Small intestine (tissue), 7 donors: ENCODE measurements at regions not wholly inside any gene's neighbourhood (a gene's known extent, or its start where the extent isn't known, plus 50 kb on each side); places are given as distances from the start of the nearest gene placed in this dataset.

ENCODE experiments used
- DNase-seq, 2 donors: peaks; one replicate each; pipeline versions ENCODE4 v3.0.0 to v3.0.0-alpha.2; 2013
- FAIRE-seq: peaks from 2 replicates; lab custom pipeline; 2012; peaks lifted over from hg19 to GRCh38; lab: Jason Lieb, UNC
- H3K27ac ChIP-seq, 3 donors: one replicate each; pipeline ENCODE4 v1.5.1; 2013; ENCODE audit warnings: low read length in 2 of 3, mild to moderate bottlenecking in 2 of 3, control low read depth in 1 of 3, inconsistent platforms in 1 of 3, low read depth in 1 of 3, moderate library complexity in 1 of 3
- H3K27me3 ChIP-seq, 3 donors: one replicate each; pipeline ENCODE4 v1.6.1; 2013; ENCODE audit warnings: low read length in 3 of 3, inconsistent platforms in 1 of 3; ENCODE audit not compliant: control insufficient read depth in 3 of 3, insufficient read depth in 3 of 3
- H3K36me3 ChIP-seq, 3 donors: one replicate each; pipeline ENCODE4 v1.6.1; 2013; ENCODE audit warnings: low read length in 3 of 3, inconsistent platforms in 1 of 3, low read depth in 1 of 3, mild to moderate bottlenecking in 1 of 3, moderate library complexity in 1 of 3; ENCODE audit not compliant: control insufficient read depth in 3 of 3, insufficient read depth in 2 of 3
- H3K4me1 ChIP-seq, 3 donors: one replicate each; pipeline ENCODE4 v1.6.1; 2013; ENCODE audit warnings: low read length in 2 of 3, inconsistent platforms in 1 of 3, low read depth in 1 of 3, mild to moderate bottlenecking in 1 of 3, moderate library complexity in 1 of 3; ENCODE audit not compliant: control insufficient read depth in 3 of 3, insufficient read depth in 2 of 3
- H3K4me3 ChIP-seq, 3 donors: one replicate each; pipeline ENCODE4 v1.5.1; 2013; ENCODE audit warnings: low read length in 3 of 3, control low read depth in 1 of 3, inconsistent platforms in 1 of 3, low read depth in 1 of 3, mild to moderate bottlenecking in 1 of 3, moderate library complexity in 1 of 3
- H3K9me3 ChIP-seq, 2 donors: one replicate each; pipeline ENCODE4 v1.6.1; 2013; ENCODE audit warnings: low read depth in 1 of 2, low read length in 1 of 2; ENCODE audit not compliant: control insufficient read depth in 2 of 2, insufficient read depth in 1 of 2
- WGBS, 3 donors: extraction: QIAGEN DNeasy Blood & Tissue Kit; methylation state at CpG; one replicate each; pipeline ENCODE4 v1.1.7; 2013; 5-methylcytosine and 5-hydroxymethylcytosine counted together
- donor health status: healthy with polysubstance abuse.
- donor health status: control.
- donor health status: control.
- donor health status: Bipolar disorder and iron deficiency.
- donor health status: healthy.

- 51 to 57% (median 52%) methylated on average over 1 of the region's 1 CpG for WGBS, 3 donors
- DNase-seq (no peak), FAIRE-seq (no peak)
- Histone ChIP-seq H3K9me3 (no peaks in the 10 kb centered on the region), H3K4me3 (no peak overlapping the region), H3K27me3 (no peaks in the 10 kb centered on the region), H3K36me3 (no peaks in the 10 kb centered on the region), H3K27ac (no peak overlapping the region), H3K4me1 (no peaks in the 10 kb centered on the region)
These were observed 262.0 kb downstream of the HTR1A start for GRCh38 chr5:63700241-63700640.

- no peaks in the 10 kb centered on the region for H3K27me3 ChIP-seq
- no peak overlapping the region for H3K27ac ChIP-seq
- 76 to 83% (median 82%) methylated on average over 2 of the region's 2 CpGs for WGBS, 3 donors
- FAIRE-seq = no peak
- DNase-seq = no peak
- no peaks in the 10 kb centered on the region for H3K36me3 ChIP-seq
- no peak overlapping the region for H3K4me3 ChIP-seq
- no peaks in the 10 kb centered on the region for H3K4me1 ChIP-seq
- H3K9me3 ChIP-seq = no peaks in the 10 kb centered on the region
These were observed 264.4 kb downstream of the HTR1A start for GRCh38 chr5:63697811-63698210.

GRCh38 chr5:63690546-63690945 lies 271.7 kb downstream of the HTR1A start:
- Histone ChIP-seq H3K4me1 (no peaks in the 10 kb centered on the region), H3K27me3 (no peaks in the 10 kb centered on the region), H3K4me3 (no peak overlapping the region), H3K36me3 (no peaks in the 10 kb centered on the region), H3K27ac (no peak overlapping the region), H3K9me3 (peaks cover 0 to 1% of the 10 kb centered on the region in 2 donors)
- WGBS, 3 donors = 53 to 73% (median 66%) methylated on average over 2 of the region's 2 CpGs
- FAIRE-seq (no peak), DNase-seq (no peak)

- DNase-seq (no peak), FAIRE-seq (no peak)
- 59 to 68% (median 68%) methylated on average over 6 of the region's 6 CpGs for WGBS, 3 donors
- H3K27me3 ChIP-seq = no peaks in the 10 kb centered on the region
- H3K27ac ChIP-seq = no peak overlapping the region
- no peak overlapping the region for H3K4me3 ChIP-seq
- H3K36me3 ChIP-seq = no peaks in the 10 kb centered on the region
- no peaks in the 10 kb centered on the region for H3K4me1 ChIP-seq
- H3K9me3 ChIP-seq = peaks cover 0 to 1% of the 10 kb centered on the region in 2 donors
These were observed 274.3 kb downstream of the HTR1A start for GRCh38 chr5:63687854-63688516.

GRCh38 chr5:63686938-63687337 lies 275.3 kb downstream of the HTR1A start:
- 52 to 70% (median 64%) methylated on average over 5 of the region's 5 CpGs for WGBS, 3 donors
- peaks cover 1 to 2% of the 10 kb centered on the region in 2 donors for H3K9me3 ChIP-seq
- DNase-seq = peak in 1 of 2 donors; percentile 25
- no peak for FAIRE-seq
- H3K4me3 ChIP-seq = no peak overlapping the region
- no peaks in the 10 kb centered on the region for H3K27me3 ChIP-seq
- H3K36me3 ChIP-seq = no peaks in the 10 kb centered on the region
- no peak overlapping the region for H3K27ac ChIP-seq
- H3K4me1 ChIP-seq = no peaks in the 10 kb centered on the region

GRCh38 chr5:63686181-63686580 lies 276.1 kb downstream of the HTR1A start:
- H3K4me3 ChIP-seq = no peak overlapping the region
- H3K36me3 ChIP-seq = no peaks in the 10 kb centered on the region
- peaks cover 0 to 2% of the 10 kb centered on the region in 2 donors for H3K9me3 ChIP-seq
- DNase-seq (no peak), FAIRE-seq (no peak)
- H3K4me1 ChIP-seq = no peaks in the 10 kb centered on the region
- no peaks in the 10 kb centered on the region for H3K27me3 ChIP-seq
- 22 to 37% (median 23%) methylated on average over 2 of the region's 2 CpGs for WGBS, 3 donors
- H3K27ac ChIP-seq = no peak overlapping the region

- H3K27me3 ChIP-seq = no peaks in the 10 kb centered on the region
- no peak overlapping the region for H3K27ac ChIP-seq
- H3K4me3 ChIP-seq = no peak overlapping the region
- peaks cover 0 to 2% of the 10 kb centered on the region in 2 donors for H3K9me3 ChIP-seq
- no peaks in the 10 kb centered on the region for H3K36me3 ChIP-seq
- DNase-seq (no peak), FAIRE-seq (no peak)
- no peaks in the 10 kb centered on the region for H3K4me1 ChIP-seq
These were observed 276.8 kb downstream of the HTR1A start for GRCh38 chr5:63685454-63685853.

GRCh38 chr5:63674881-63675280 lies 287.4 kb downstream of the HTR1A start:
- 74 to 93% (median 86%) methylated on average over 3 of the region's 3 CpGs for WGBS, 3 donors
- Histone ChIP-seq H3K4me1 (no peaks in the 10 kb centered on the region), H3K27me3 (no peaks in the 10 kb centered on the region), H3K4me3 (no peak overlapping the region), H3K9me3 (no peaks in the 10 kb centered on the region), H3K27ac (no peak overlapping the region), H3K36me3 (no peaks in the 10 kb centered on the region)
- no peak for DNase-seq
- FAIRE-seq = no peak

GRCh38 chr5:63655043-63655442 lies 307.2 kb downstream of the HTR1A start:
- 79 to 89% (median 84%) methylated on average over 1 of the region's 1 CpG for whole genome bisulfite sequencing, 3 donors

More at GRCh38 chr5:63655043-63655442, 307.2 kb downstream of the HTR1A start:
- no peak overlapping the region for H3K27ac ChIP-seq
- no peaks in the 10 kb centered on the region for H3K36me3 ChIP-seq
- H3K27me3 ChIP-seq = no peaks in the 10 kb centered on the region
- H3K4me1 ChIP-seq = no peaks in the 10 kb centered on the region
- DNase-seq (no peak), FAIRE-seq (no peak)
- no peak overlapping the region for H3K4me3 ChIP-seq
- no peaks in the 10 kb centered on the region for H3K9me3 ChIP-seq
